Stimulated activated CD4-positive, alpha-beta T cell treated with anti-CD3 and anti-CD28 coated beads, Interleukin-12 subunit alpha, Interleukin-12 subunit beta, amount 100 ng/mL, for 24 hours (primary cell): ENCODE measurements at regions not wholly inside any gene's neighbourhood (a gene's known extent, or its start where the extent isn't known, plus 50 kb on each side); places are given as distances from the start of the nearest gene placed in this dataset.
"Not testable (repeated sequence)": the region's sequence is repeated elsewhere in the genome, so short reads cannot be mapped to it uniquely, and the experiment has no call there.

Experiments used
- DNase-seq, 2 experiments: peaks; one replicate each; pipeline ENCODE4 v3.0.0-alpha.2; 2020; ENCODE audit warnings: low read depth in 2 of 2

GRCh38 chr10:46749003-46749402, 162.2 kb upstream of the PTPN20 start:
- not testable (repeated sequence) for DNase-seq

- DNase-seq = not testable (repeated sequence)
These were observed 161.8 kb upstream of the PTPN20 start for GRCh38 chr10:46749470-46749869.

- not testable (repeated sequence) for DNase-seq
These were observed 157.5 kb upstream of the PTPN20 start for GRCh38 chr10:46753763-46754162.

- not testable (repeated sequence) for DNase-seq
These were observed 149.8 kb upstream of the PTPN20 start for GRCh38 chr10:46761471-46761870.

GRCh38 chr10:46768515-46769291, 142.5 kb upstream of the PTPN20 start:
- not testable (repeated sequence) for DNase-seq

GRCh38 chr10:46773178-46773896, 137.9 kb upstream of the PTPN20 start:
- not testable (repeated sequence) for DNase-seq

GRCh38 chr10:46773897-46774236, 137.4 kb upstream of the PTPN20 start:
- DNase-seq = peak in 1 of 2 experiments; percentile 15

- not testable (repeated sequence) for DNase-seq
These were observed 136.9 kb upstream of the PTPN20 start for GRCh38 chr10:46774366-46774765.

GRCh38 chr10:46774945-46775667, 136.1 kb upstream of the PTPN20 start:
- DNase-seq = not testable (repeated sequence)

- not testable (repeated sequence) for DNase-seq
These were observed 135.6 kb upstream of the PTPN20 start for GRCh38 chr10:46775668-46776059.

GRCh38 chr10:46779571-46779970, 131.7 kb upstream of the PTPN20 start:
- DNase-seq = not testable (repeated sequence)

GRCh38 chr10:46780164-46780563, 131.1 kb upstream of the PTPN20 start:
- not testable (repeated sequence) for DNase-seq

GRCh38 chr10:46781001-46781400, 130.2 kb upstream of the PTPN20 start:
- not testable (repeated sequence) for DNase-seq

GRCh38 chr10:46782001-46782874, 129.0 kb upstream of the PTPN20 start:
- not testable (repeated sequence) for DNase-seq

- not testable (repeated sequence) for DNase-seq
These were observed 126.6 kb upstream of the PTPN20 start for GRCh38 chr10:46784665-46785064.

GRCh38 chr10:46786125-46786517, 125.1 kb upstream of the PTPN20 start:
- DNase-seq = not testable (repeated sequence)

- DNase-seq = peak; percentile 51 to 56
These were observed 124.5 kb upstream of the PTPN20 start for GRCh38 chr10:46786518-46787320.

GRCh38 chr10:46787321-46787615, 124.0 kb upstream of the PTPN20 start:
- DNase-seq = no peak

GRCh38 chr10:46792657-46793357, 118.4 kb upstream of the PTPN20 start:
- DNase-seq = not testable (repeated sequence)

- not testable (repeated sequence) for DNase-seq
These were observed 114.9 kb upstream of the PTPN20 start for GRCh38 chr10:46796351-46796750.
